GM12874 (cell line): ENCODE measurements at regions not wholly inside any gene's neighbourhood (a gene's known extent, or its start where the extent isn't known, plus 50 kb on each side); places are given as distances from the start of the nearest gene placed in this dataset.

Experiments used
- TF ChIP-seq, protein P1 (sequence below): IDR thresholded peaks from 2 replicates; pipeline ENCODE4 v1.5.1; 2011; ENCODE audit warnings: low read depth, mild to moderate bottlenecking, control low read depth, low read length, moderate library complexity; ENCODE audit not compliant: insufficient read depth

DNA sequence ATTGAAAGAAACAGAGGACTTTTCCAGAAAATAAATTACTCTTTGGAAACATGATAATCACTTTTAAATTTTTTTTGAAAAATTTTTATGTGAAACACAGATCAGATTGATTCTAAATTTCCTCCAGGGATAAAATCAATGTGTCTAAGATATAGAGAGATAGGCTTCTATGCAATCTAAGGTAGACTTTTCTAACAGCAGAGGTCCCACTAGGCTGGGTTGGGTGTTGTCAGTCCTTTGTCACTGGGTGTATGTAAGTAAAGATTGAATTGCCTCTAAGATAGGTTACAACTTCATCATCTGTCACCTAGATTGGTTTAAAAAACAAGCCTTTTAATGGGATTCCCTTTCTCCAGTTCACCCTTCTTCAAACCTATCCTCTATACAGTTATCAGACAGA, 449.9 kb downstream of the DHX35 start:
- TF ChIP-seq, protein P1, sequence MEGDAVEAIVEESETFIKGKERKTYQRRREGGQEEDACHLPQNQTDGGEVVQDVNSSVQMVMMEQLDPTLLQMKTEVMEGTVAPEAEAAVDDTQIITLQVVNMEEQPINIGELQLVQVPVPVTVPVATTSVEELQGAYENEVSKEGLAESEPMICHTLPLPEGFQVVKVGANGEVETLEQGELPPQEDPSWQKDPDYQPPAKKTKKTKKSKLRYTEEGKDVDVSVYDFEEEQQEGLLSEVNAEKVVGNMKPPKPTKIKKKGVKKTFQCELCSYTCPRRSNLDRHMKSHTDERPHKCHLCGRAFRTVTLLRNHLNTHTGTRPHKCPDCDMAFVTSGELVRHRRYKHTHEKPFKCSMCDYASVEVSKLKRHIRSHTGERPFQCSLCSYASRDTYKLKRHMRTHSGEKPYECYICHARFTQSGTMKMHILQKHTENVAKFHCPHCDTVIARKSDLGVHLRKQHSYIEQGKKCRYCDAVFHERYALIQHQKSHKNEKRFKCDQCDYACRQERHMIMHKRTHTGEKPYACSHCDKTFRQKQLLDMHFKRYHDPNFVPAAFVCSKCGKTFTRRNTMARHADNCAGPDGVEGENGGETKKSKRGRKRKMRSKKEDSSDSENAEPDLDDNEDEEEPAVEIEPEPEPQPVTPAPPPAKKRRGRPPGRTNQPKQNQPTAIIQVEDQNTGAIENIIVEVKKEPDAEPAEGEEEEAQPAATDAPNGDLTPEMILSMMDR: no peak

DNA sequence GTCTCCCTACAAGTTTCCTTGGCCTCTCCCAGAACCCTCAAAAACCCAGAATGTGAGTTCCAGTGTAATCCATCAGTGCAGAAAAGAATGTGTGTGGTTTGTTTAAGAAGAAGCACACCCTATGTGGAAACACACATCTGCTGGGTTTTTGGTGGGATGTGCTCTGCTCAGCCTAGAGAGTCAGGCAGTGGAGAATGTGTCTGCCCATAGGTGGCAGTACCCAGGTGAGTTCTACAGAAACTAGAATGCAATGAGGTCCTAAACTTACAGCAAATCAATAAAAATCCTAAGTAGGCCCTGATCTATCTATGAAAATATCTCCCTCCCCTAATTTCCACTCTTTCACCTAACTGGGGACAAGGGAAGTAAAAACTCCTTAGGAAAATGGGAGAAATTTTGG, 437.3 kb downstream of the DHX35 start:
- TF ChIP-seq, protein P1: no peak

DNA sequence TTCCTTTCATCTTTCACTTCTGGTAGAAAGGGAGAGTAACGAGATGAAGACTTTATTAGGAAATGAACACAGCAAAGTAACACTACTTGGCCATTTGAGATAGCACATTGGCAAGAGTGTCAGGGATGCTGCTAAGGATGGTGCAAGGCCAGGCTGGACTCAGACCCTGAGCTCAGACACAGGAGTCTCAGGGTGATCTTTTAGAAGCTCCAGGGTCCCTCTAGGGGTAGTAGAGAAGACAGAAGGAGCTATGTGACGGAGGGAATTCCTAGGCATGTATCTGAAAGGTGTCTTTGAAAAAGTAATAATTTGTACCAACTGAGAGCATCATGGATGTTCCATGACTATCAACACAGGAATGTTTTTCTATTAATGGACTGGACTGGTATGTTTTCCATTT, 436.5 kb downstream of the DHX35 start:
- TF ChIP-seq, protein P1: no peak

DNA sequence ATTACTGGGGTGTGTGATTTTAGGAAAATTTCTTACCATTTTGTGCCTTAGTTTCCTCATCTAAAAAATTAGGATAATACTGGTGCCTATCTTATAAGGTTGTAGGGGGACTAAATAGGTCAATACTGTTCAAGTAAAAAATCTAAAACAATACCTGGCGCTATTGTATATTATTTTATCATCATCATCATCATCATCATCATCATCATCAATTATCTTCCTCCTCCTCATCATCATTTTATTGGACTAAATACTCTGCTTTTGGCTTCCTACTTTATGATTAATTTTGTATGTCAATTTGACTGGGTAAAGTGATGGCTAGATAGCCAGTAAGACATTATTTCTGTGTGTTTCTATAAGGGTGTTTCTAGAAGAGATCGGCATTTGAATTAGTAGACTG, 435.5 kb downstream of the DHX35 start:
- TF ChIP-seq, protein P1: no peak

DNA sequence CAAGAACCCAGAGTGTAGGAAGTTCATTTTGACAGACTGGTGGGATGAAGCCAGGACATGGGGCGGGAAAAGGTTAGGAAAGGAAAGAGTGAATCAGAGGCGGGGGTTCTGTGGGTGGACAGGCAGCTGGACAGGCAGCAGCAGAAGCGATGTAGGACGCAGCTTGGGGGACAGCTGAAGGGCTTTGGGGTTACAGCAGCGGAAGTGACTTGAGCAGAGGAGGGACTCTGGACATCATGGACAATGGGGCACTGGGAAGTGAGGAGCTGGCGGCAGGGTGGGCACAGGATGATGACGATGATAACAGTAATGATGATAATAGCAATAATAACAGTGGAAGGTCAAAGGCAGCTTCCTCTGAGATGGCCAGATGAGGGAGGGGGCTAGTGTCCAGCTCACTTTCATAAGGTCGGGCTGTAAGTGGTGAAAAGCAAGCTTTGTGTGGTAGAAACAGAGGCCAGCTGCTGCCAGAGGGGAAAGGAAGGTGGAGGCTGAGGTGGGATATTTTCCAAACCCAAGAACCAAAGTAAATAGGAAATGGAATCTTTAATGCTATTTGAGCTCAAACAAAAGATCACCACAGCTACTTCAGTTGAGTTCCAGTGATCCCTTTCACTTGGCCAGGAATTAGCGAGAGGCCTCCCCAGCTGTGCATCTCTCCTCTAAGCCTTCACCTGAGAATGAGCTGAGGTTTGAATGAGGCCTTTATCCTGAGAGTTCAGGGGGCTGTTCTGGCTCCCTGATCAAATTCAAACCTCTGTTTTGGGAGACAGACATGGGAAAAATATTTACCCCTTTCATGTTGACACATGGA, 433.5 kb downstream of the DHX35 start:
- TF ChIP-seq, protein P1: no peak

DNA sequence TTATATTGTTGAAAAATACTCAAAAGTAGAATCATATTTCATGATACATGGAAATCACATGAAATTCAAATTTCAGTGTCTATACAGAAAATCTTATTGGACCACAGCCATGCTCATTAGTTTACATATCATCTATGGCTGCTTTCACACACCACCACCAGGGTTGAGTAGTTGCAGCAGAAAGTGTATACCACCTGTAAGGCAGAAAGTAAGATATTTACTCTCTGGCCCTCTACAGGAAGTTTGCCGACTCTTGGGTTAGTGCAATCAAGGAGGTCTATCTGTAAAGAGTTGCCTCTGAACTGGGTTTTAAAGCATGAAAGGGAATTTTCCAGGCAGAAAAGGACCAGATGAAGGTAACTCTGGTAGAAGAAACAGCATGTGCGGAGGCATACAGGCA, 432.3 kb downstream of the DHX35 start:
- TF ChIP-seq, protein P1: no peak

DNA sequence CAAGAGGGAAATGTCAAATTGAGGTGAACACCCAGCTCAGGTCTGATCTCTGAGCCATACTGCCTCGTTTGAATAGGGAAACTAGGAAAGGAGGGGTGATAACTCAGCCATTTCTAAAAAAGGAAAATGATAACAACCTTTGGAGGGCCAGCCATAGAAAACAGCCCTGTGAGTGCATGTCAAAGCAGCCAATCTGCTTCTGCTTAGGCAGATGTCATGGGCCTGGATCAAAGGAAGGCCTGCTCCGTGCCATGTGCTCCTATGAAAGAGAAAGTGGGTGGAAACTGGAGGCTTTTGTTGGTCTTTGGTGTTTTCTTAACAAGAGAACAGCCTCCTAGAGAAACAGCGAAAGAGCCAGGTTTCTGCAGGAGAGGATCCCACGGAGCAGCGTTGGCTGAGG, 428.0 kb downstream of the DHX35 start:
- TF ChIP-seq, protein P1: no peak
